ENCODE measurements at regions not wholly inside any gene's neighbourhood (a gene's known extent, or its start where the extent isn't known, plus 50 kb on each side); places are given as distances from the start of the nearest gene placed in this dataset.

- TF ChIP-seq, protein P1, sequence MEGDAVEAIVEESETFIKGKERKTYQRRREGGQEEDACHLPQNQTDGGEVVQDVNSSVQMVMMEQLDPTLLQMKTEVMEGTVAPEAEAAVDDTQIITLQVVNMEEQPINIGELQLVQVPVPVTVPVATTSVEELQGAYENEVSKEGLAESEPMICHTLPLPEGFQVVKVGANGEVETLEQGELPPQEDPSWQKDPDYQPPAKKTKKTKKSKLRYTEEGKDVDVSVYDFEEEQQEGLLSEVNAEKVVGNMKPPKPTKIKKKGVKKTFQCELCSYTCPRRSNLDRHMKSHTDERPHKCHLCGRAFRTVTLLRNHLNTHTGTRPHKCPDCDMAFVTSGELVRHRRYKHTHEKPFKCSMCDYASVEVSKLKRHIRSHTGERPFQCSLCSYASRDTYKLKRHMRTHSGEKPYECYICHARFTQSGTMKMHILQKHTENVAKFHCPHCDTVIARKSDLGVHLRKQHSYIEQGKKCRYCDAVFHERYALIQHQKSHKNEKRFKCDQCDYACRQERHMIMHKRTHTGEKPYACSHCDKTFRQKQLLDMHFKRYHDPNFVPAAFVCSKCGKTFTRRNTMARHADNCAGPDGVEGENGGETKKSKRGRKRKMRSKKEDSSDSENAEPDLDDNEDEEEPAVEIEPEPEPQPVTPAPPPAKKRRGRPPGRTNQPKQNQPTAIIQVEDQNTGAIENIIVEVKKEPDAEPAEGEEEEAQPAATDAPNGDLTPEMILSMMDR (IDR thresholded peaks at IDR 0.05): no peak
- no peak for TF ChIP-seq POLR2AphosphoS5 (IDR thresholded peaks at IDR 0.05)
- TF ChIP-seq POLR2A (IDR thresholded peaks at IDR 0.05): no peak
- no peak for TF ChIP-seq EP300 (IDR thresholded peaks at IDR 0.05)
Observed at GRCh38 chr5:10885026-10885425, 124.0 kb upstream of the DAP start.
